PC-9 (cell line): ENCODE measurements at regions not wholly inside any gene's neighbourhood (a gene's known extent, or its start where the extent isn't known, plus 50 kb on each side); places are given as distances from the start of the nearest gene placed in this dataset.

Experiments used
- BruUV-seq: library from RNA; stranded (reverse); fragments of 400-500 nt; replicated peaks from 2 replicates; lab custom pipeline; 2021; lab: Mats Ljungman, UMichigan
- CTCF ChIA-PET: fragments of 300-600 bp; sonication (Branson Sonifier 250); formaldehyde crosslinking; loops from one replicate; lab custom pipeline; 2022; ENCODE audit warnings: antibody characterized with exemption; lab: Charles Lee
- POLR2A ChIA-PET: fragments of 300-600 bp; sonication (Branson Sonifier 250); formaldehyde crosslinking; loops from one replicate; lab custom pipeline; 2022; ENCODE audit warnings: antibody characterized with exemption; ENCODE audit not compliant: unreplicated experiment; lab: Charles Lee
- DNase-seq, 2 experiments: peaks; one replicate each; pipeline versions ENCODE4 v3.0.0 to v3.0.0-alpha.2; 2015 to 2022; ENCODE audit warnings: mixed read lengths in 1 of 2
- H2AFZ ChIP-seq: fragments of 200-600 bp; sonication (generic); 2 replicates; pipeline ENCODE4 v1.8.1; 2017; ENCODE audit warnings: antibody characterized with exemption
- H3F3A ChIP-seq: fragments of 200-600 bp; sonication (generic); 2 replicates; pipeline ENCODE4 v1.8.1; 2017; ENCODE audit warnings: antibody characterized with exemption, mild to moderate bottlenecking, low read depth; ENCODE audit not compliant: insufficient read depth
- H3K27ac ChIP-seq: fragments of 200-600 bp; sonication (generic); 2 replicates; pipeline ENCODE4 v1.6.1; 2016; ENCODE audit warnings: mixed run types
- H3K27me3 ChIP-seq: fragments of 200-600 bp; sonication (generic); 2 replicates; pipeline ENCODE4 v1.6.1; 2016; ENCODE audit warnings: low read depth, mixed run types; ENCODE audit not compliant: insufficient read depth
- H3K36me3 ChIP-seq: fragments of 200-600 bp; sonication (generic); 2 replicates; pipeline ENCODE4 v1.6.1; 2016; ENCODE audit warnings: low read depth, mixed run types
- H3K4me1 ChIP-seq: fragments of 200-600 bp; sonication (generic); replicated peaks from 2 replicates; pipeline ENCODE4 v1.6.1; 2016; ENCODE audit warnings: mixed run types; ENCODE audit not compliant: insufficient read depth
- H3K4me2 ChIP-seq: fragments of 200-600 bp; sonication (generic); 2 replicates; pipeline ENCODE4 v1.6.1; 2017; ENCODE audit warnings: mixed run types
- H3K4me3 ChIP-seq: fragments of 200-600 bp; sonication (generic); 2 replicates; pipeline ENCODE4 v1.6.1; 2016; ENCODE audit warnings: mixed run types
- H3K79me2 ChIP-seq: fragments of 200-600 bp; sonication (generic); 2 replicates; pipeline ENCODE4 v1.6.1; 2017; ENCODE audit warnings: low read depth, mixed run types
- H3K9me2 ChIP-seq: fragments of 200-600 bp; sonication (generic); 2 replicates; pipeline ENCODE4 v1.8.1; 2017; ENCODE audit warnings: mild to moderate bottlenecking; ENCODE audit not compliant: insufficient read depth
- H3K9me3 ChIP-seq: fragments of 200-600 bp; sonication (generic); 2 replicates; pipeline ENCODE4 v1.8.1; 2016; ENCODE audit warnings: low read depth; ENCODE audit not compliant: insufficient read depth
- H4K20me1 ChIP-seq: fragments of 200-600 bp; sonication (generic); 2 replicates; pipeline ENCODE4 v1.8.1; 2017; ENCODE audit not compliant: insufficient read depth
- CTCF ChIP-seq: fragments of 200-600 bp; sonication (generic); conservative IDR thresholded peaks from 2 replicates; pipeline ENCODE4 v1.6.1; 2017; ENCODE audit warnings: mixed run types, antibody characterized with exemption, mild to moderate bottlenecking, moderate library complexity
- EZH2 ChIP-seq: fragments of 200-600 bp; sonication (generic); IDR thresholded peaks from 2 replicates; pipeline ENCODE4 v1.8.0; 2017; ENCODE audit warnings: antibody characterized with exemption, low read depth
- intact Hi-C: fragments of 100-400 bp; cut with micrococcal nuclease; formaldehyde crosslinking; loops from one replicate; pipeline ENCODE4 v1.10.0; 2022; ENCODE audit not compliant: unreplicated experiment

DNA sequence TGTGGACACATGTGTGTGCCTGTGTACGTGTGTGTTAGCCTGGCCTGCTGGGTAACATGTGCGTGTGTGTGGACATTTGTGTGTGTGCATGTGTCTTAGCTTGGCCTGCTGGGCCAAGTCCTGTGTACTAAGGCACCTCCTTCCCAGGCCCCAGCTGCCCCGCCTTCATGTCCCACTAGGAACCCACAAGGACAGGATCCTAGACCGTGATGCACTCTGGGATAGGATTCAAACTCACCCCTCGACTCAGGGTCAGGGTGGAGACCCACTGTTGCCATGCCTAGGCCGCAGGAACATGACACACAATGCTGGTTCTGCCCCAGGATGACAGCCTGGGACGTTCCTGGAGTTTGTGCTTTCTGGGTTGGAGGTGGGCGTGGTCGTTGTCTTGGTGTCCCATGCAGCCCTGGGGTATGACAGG lies 89.9 kb upstream of the TMPRSS2 start:
- POLR2A ChIA-PET: no interaction called here
- BruUV-seq: no TSS peak

DNA sequence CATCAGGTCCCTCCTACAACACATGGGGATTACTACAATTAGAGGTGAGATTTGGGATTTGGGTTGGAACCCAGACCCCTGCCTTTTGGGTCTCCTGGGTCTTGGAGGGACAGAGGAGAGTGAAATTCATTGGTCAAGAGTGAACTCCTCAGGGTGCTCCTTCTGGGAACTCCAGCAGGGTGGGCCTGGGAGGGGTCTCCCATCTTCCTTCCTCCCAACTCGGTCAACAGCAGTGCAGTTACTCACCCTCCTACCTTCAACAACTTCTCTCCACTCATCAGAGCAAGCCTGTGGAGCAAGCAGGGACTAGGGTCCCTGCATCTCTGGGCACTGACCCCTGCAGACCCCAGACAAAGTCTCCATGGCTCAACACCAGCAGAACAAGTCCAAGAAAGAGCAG lies 89.3 kb upstream of the TMPRSS2 start:
- intact Hi-C loops: no loop called here
- DNase-seq: no peak
- BruUV-seq: no TSS peak

More for the DNA sequence above, 89.9 kb upstream of the TMPRSS2 start:
- no peaks in the 10 kb centered on the region for H3K36me3 ChIP-seq
- CTCF ChIA-PET: no interaction called here
- no peak overlapping the region for H3K4me2 ChIP-seq
- TF ChIP-seq EZH2 (no peak), CTCF (no peak)
- no peaks in the 10 kb centered on the region for H3K27me3 ChIP-seq
- H3K4me3 ChIP-seq: no peak overlapping the region
- H3K9me3 ChIP-seq: no peaks in the 10 kb centered on the region
- H3K9me2 ChIP-seq: no peaks in the 10 kb centered on the region
- H3F3A ChIP-seq: no peaks in the 10 kb centered on the region
- 0 out of 2 replicates have a peak, but pooled peaks cover 10% of the 10 kb centered on the region for H3K4me1 ChIP-seq
- H3K79me2 ChIP-seq: no peaks in the 10 kb centered on the region
- H3K27ac ChIP-seq: no peak overlapping the region
- DNase-seq: no peak
- intact Hi-C loops: no loop called here
- H4K20me1 ChIP-seq: no peaks in the 10 kb centered on the region
- H2AFZ ChIP-seq: no peak overlapping the region

GRCh38 chr21:41596241-41596925 lies 88.4 kb upstream of the TMPRSS2 start:
- no peak for DNase-seq
- Histone ChIP-seq H4K20me1 (no peaks in the 10 kb centered on the region), H3K27ac (no peak overlapping the region), H3K4me2 (no peak overlapping the region), H3K9me2 (no peaks in the 10 kb centered on the region), H3K36me3 (no peaks in the 10 kb centered on the region), H3K79me2 (no peaks in the 10 kb centered on the region), H3K9me3 (no peaks in the 10 kb centered on the region), H3F3A (no peaks in the 10 kb centered on the region), H3K4me3 (no peak overlapping the region), H2AFZ (no peak overlapping the region), H3K27me3 (no peaks in the 10 kb centered on the region), H3K4me1 (0 out of 2 replicates have a peak, but pooled peaks cover under 1% of the 10 kb centered on the region)
- POLR2A ChIA-PET: no interaction called here
- no peak for TF ChIP-seq EZH2
- no peak for TF ChIP-seq CTCF
- BruUV-seq: no TSS peak
- CTCF ChIA-PET: no interaction called here
- intact Hi-C loops: no loop called here

More for the DNA sequence above, 89.3 kb upstream of the TMPRSS2 start:
- ChIA-PET POLR2A (no interaction called here), CTCF (no interaction called here)
- H3K4me3 ChIP-seq: no peak overlapping the region
- no peaks in the 10 kb centered on the region for H3F3A ChIP-seq
- H3K36me3 ChIP-seq: no peaks in the 10 kb centered on the region
- H3K27ac ChIP-seq: no peak overlapping the region
- TF ChIP-seq EZH2: no peak
- no peak for TF ChIP-seq CTCF
- H4K20me1 ChIP-seq: no peaks in the 10 kb centered on the region
- no peak overlapping the region for H2AFZ ChIP-seq
- no peaks in the 10 kb centered on the region for H3K27me3 ChIP-seq
- no peaks in the 10 kb centered on the region for H3K79me2 ChIP-seq
- H3K9me3 ChIP-seq: no peaks in the 10 kb centered on the region
- H3K4me2 ChIP-seq: no peak overlapping the region
- no peaks in the 10 kb centered on the region for H3K9me2 ChIP-seq
- H3K4me1 ChIP-seq: 0 out of 2 replicates have a peak, but pooled peaks cover 9% of the 10 kb centered on the region
